H9 (cell line): ENCODE measurements at regions not wholly inside any gene's neighbourhood (a gene's known extent, or its start where the extent isn't known, plus 50 kb on each side); places are given as distances from the start of the nearest gene placed in this dataset.

Experiments
- DNase-seq: peaks from one replicate; pipeline ENCODE4 v3.0.0-alpha.2; 2017
- H2AFZ ChIP-seq: one replicate; pipeline ENCODE4 v1.6.1; 2013; ENCODE audit warnings: mild to moderate bottlenecking, low read length, control low read depth, moderate library complexity
- H2AK5ac ChIP-seq: 2 replicates; pipeline ENCODE4 v1.6.1; 2013; ENCODE audit warnings: low read length, control low read depth, mixed read lengths; ENCODE audit not compliant: insufficient read length
- H2BK120ac ChIP-seq: one replicate; pipeline ENCODE4 v1.6.1; 2013; ENCODE audit warnings: low read depth, mild to moderate bottlenecking, low read length, control low read depth, inconsistent platforms; ENCODE audit not compliant: poor library complexity, severe bottlenecking
- H2BK12ac ChIP-seq: 2 replicates; pipeline ENCODE4 v1.6.1; 2013; ENCODE audit warnings: low read length, control low read depth, mixed read lengths, low read depth; ENCODE audit not compliant: insufficient read length
- H2BK15ac ChIP-seq: 2 replicates; pipeline ENCODE4 v1.6.1; 2013; ENCODE audit warnings: low read depth, low read length, control low read depth
- H2BK20ac ChIP-seq: one replicate; pipeline ENCODE4 v1.6.1; 2013; ENCODE audit warnings: low read depth, mild to moderate bottlenecking, low read length, control low read depth, inconsistent platforms; ENCODE audit not compliant: poor library complexity, severe bottlenecking
- H2BK5ac ChIP-seq: 2 replicates; pipeline ENCODE4 v1.6.1; 2013; ENCODE audit warnings: low read length, control low read depth, mixed read lengths; ENCODE audit not compliant: insufficient read length
- H3K14ac ChIP-seq: 2 replicates; pipeline ENCODE4 v1.6.1; 2013; ENCODE audit warnings: low read length, control low read depth; ENCODE audit not compliant: insufficient read depth
- H3K18ac ChIP-seq: 2 replicates; pipeline ENCODE4 v1.6.1; 2013; ENCODE audit warnings: low read depth, mild to moderate bottlenecking, mixed read lengths, low read length, control low read depth; ENCODE audit not compliant: insufficient read length
- H3K23ac ChIP-seq: 2 replicates; pipeline ENCODE4 v1.6.1; 2013; ENCODE audit warnings: low read length, control low read depth, mixed read lengths, low read depth; ENCODE audit not compliant: insufficient read length
- H3K23me2 ChIP-seq: 2 replicates; pipeline ENCODE4 v1.6.1; 2013; ENCODE audit warnings: low read depth, mild to moderate bottlenecking, mixed read lengths, low read length, control low read depth; ENCODE audit not compliant: insufficient read length, poor library complexity, severe bottlenecking
- H3K27ac ChIP-seq: 2 replicates; pipeline ENCODE4 v1.5.1; 2013; ENCODE audit warnings: low read length, control low read depth, mixed read lengths, low read depth; ENCODE audit not compliant: insufficient read length
- H3K27me3 ChIP-seq: 2 replicates; pipeline ENCODE4 v1.6.1; 2013; ENCODE audit warnings: low read length, control low read depth, inconsistent platforms; ENCODE audit not compliant: insufficient read depth
- H3K4ac ChIP-seq: 2 replicates; pipeline ENCODE4 v1.6.1; 2013; ENCODE audit warnings: low read depth, mild to moderate bottlenecking, control low read depth, inconsistent platforms, low read length, moderate library complexity
- H3K4me1 ChIP-seq: 2 replicates; pipeline ENCODE4 v1.6.1; 2013; ENCODE audit warnings: low read length, control low read depth, inconsistent platforms; ENCODE audit not compliant: insufficient read depth
- H3K4me2 ChIP-seq: 2 replicates; pipeline ENCODE4 v1.6.1; 2013; ENCODE audit warnings: low read length, control low read depth, mixed read lengths; ENCODE audit not compliant: insufficient read length, insufficient read depth
- H3K56ac ChIP-seq: 2 replicates; pipeline ENCODE4 v1.6.1; 2013; ENCODE audit warnings: low read depth, mild to moderate bottlenecking, mixed read lengths, low read length, control low read depth; ENCODE audit not compliant: insufficient read length
- H3K79me1 ChIP-seq: 2 replicates; pipeline ENCODE4 v1.6.1; 2013; ENCODE audit warnings: low read depth, mild to moderate bottlenecking, moderate library complexity, low read length, control low read depth, inconsistent platforms; ENCODE audit not compliant: insufficient read depth, poor library complexity, severe bottlenecking
- H3K79me2 ChIP-seq: 2 replicates; pipeline ENCODE4 v1.6.1; 2013; ENCODE audit warnings: low read length, control low read depth, inconsistent platforms; ENCODE audit not compliant: insufficient read depth
- H3K9ac ChIP-seq: 2 replicates; pipeline ENCODE4 v1.6.1; 2013; ENCODE audit warnings: low read length, control low read depth, mixed read lengths; ENCODE audit not compliant: insufficient read length; ENCODE audit errors: extremely low read depth
- H3K9me3 ChIP-seq: one replicate; pipeline ENCODE4 v1.6.1; 2013; ENCODE audit warnings: low read depth, low read length, inconsistent platforms; ENCODE audit not compliant: control insufficient read depth
- H3T11ph ChIP-seq: one replicate; pipeline ENCODE4 v1.6.1; 2013; ENCODE audit warnings: mild to moderate bottlenecking, low read length, control low read depth, inconsistent platforms
- H4K20me1 ChIP-seq: one replicate; pipeline ENCODE4 v1.6.1; 2013; ENCODE audit not compliant: control insufficient read depth, insufficient read length, insufficient read depth
- H4K5ac ChIP-seq: 2 replicates; pipeline ENCODE4 v1.6.1; 2013; ENCODE audit warnings: low read depth, mild to moderate bottlenecking, mixed read lengths, low read length, control low read depth; ENCODE audit not compliant: insufficient read length
- H4K8ac ChIP-seq: replicated peaks from 2 replicates; pipeline ENCODE4 v1.6.1; 2013; ENCODE audit warnings: low read length, control low read depth, mixed read lengths, low read depth; ENCODE audit not compliant: insufficient read length
- H4K91ac ChIP-seq: 2 replicates; pipeline ENCODE4 v1.6.1; 2013; ENCODE audit warnings: low read depth, mild to moderate bottlenecking, moderate library complexity, mixed read lengths, low read length, control low read depth; ENCODE audit not compliant: insufficient read length
- H3K27ac Mint-ChIP-seq, 3 experiments: 2 replicates in 2 of 3; 3 replicates in 1 of 3; pipeline ENCODE4 v1.8.0; 2020 to 2021; ENCODE audit warnings: mixed read lengths in 3 of 3, mild to moderate bottlenecking in 1 of 3, moderate library complexity in 1 of 3
- H3K27me3 Mint-ChIP-seq: 2 replicates; pipeline ENCODE4 v1.8.0; 2021; ENCODE audit warnings: low read depth, mild to moderate bottlenecking, moderate library complexity, mixed read lengths
- H3K36me3 Mint-ChIP-seq, 3 experiments: 2 replicates in 2 of 3; 3 replicates in 1 of 3; pipeline ENCODE4 v1.8.0; 2020 to 2021; ENCODE audit warnings: low read depth in 3 of 3, mixed read lengths in 3 of 3; ENCODE audit not compliant: insufficient read depth in 1 of 3
- H3K4me1 Mint-ChIP-seq, 2 experiments: 2 replicates each; pipeline ENCODE4 v1.8.0; 2020; ENCODE audit warnings: mixed read lengths in 2 of 2
- H3K4me3 Mint-ChIP-seq, 2 experiments: 2 replicates in 1 of 2; 3 replicates in 1 of 2; pipeline ENCODE4 v1.8.0; 2020 to 2021; ENCODE audit warnings: mild to moderate bottlenecking in 2 of 2, mixed read lengths in 2 of 2, moderate library complexity in 1 of 2
- H3K9me3 Mint-ChIP-seq, 2 experiments: 2 replicates in 1 of 2; 3 replicates in 1 of 2; pipeline ENCODE4 v1.8.0; 2020; ENCODE audit warnings: mild to moderate bottlenecking in 2 of 2, mixed read lengths in 2 of 2, moderate library complexity in 1 of 2
- CTCF ChIP-seq: fragments of 200-600 bp; sonication (generic); conservative IDR thresholded peaks from 3 replicates; pipeline ENCODE4 v1.8.0; 2021; ENCODE audit warnings: antibody characterized with exemption, mild to moderate bottlenecking
- WGBS: extraction: QIAGEN DNeasy Blood & Tissue Kit; methylation state at CpG from one replicate; pipeline ENCODE4 v1.1.7; 2013; ENCODE audit warnings: missing lambda C conversion rate, low lambda C conversion rate, mixed read lengths; ENCODE audit not compliant: insufficient read length; ENCODE audit errors: extremely low coverage; 5-methylcytosine and 5-hydroxymethylcytosine counted together

- Mint-ChIP-seq H3K27ac (no peak overlapping the region), H3K4me1 (no peaks in the 10 kb centered on the region), H3K9me3 (peaks cover 0 to 2% of the 10 kb centered on the region in 2 experiments; a peak in 2 of 5 replicates), H3K36me3 (no peaks in the 10 kb centered on the region), H3K27me3 (no peaks in the 10 kb centered on the region; the same call in 1 of the 2 replicates), H3K4me3 (no peak overlapping the region)
- Histone ChIP-seq H3K56ac (no peak overlapping the region), H3K23me2 (no peaks in the 10 kb centered on the region), H4K20me1 (no peaks in the 10 kb centered on the region), H2BK20ac (no peak overlapping the region), H3K23ac (no peak overlapping the region), H3K4me1 (no peaks in the 10 kb centered on the region), H3K18ac (no peak overlapping the region), H3K4ac (no peak overlapping the region), H4K5ac (no peak overlapping the region), H2BK12ac (no peak overlapping the region), H2AFZ (no peak overlapping the region), H2AK5ac (no peak overlapping the region), H3K4me2 (no peak overlapping the region), H4K8ac (no peak overlapping the region), H3K27me3 (no peaks in the 10 kb centered on the region), H2BK15ac (no peak overlapping the region), H3K27ac (no peak overlapping the region), H3K14ac (no peak overlapping the region), H2BK120ac (no peak overlapping the region), H3K9me3 (no peaks in the 10 kb centered on the region), H3T11ph (no peak overlapping the region), H3K9ac (no peak overlapping the region), H2BK5ac (no peak overlapping the region), H4K91ac (no peak overlapping the region), H3K79me1 (no peaks in the 10 kb centered on the region), H3K79me2 (no peaks in the 10 kb centered on the region)
- no peak for DNase-seq
- TF ChIP-seq CTCF = no peak
- WGBS = no CpG with 5 or more reads among the region's 6 CpGs
These were observed 763.9 kb downstream of the HACE1 start for GRCh38 chr6:104095661-104096416.
